Spleen (tissue), 11 donors: ENCODE measurements at regions not wholly inside any gene's neighbourhood (a gene's known extent, or its start where the extent isn't known, plus 50 kb on each side); places are given as distances from the start of the nearest gene placed in this dataset.

Source experiments
- DNase-seq: peaks from one replicate; pipeline ENCODE4 v3.0.0-alpha.2; 2020
- H3K27ac ChIP-seq, 8 donors: fragments of 200-600 bp; sonication (generic) in 7 of 8; 1 replicate in 4 of 8; 2 replicates in 4 of 8; pipeline versions ENCODE4 v1.5.0 to v1.8.0; 2016 to 2021; ENCODE audit warnings: inconsistent platforms in 4 of 8, mild to moderate bottlenecking in 4 of 8, moderate library complexity in 1 of 8
- H3K27me3 ChIP-seq, 7 donors: fragments of 200-600 bp; sonication (generic) in 6 of 7; replicated peaks in 1 of 7; 1 replicate in 4 of 7; 2 replicates in 3 of 7; pipeline versions ENCODE4 v1.5.0 to v1.8.0; 2016 to 2021; ENCODE audit warnings: inconsistent platforms in 3 of 7, mild to moderate bottlenecking in 1 of 7
- H3K36me3 ChIP-seq, 6 donors: fragments of 200-600 bp; sonication (generic) in 5 of 6; 1 replicate in 4 of 6; 2 replicates in 2 of 6; pipeline versions ENCODE4 v1.5.0 to v1.8.0; 2016 to 2021; ENCODE audit warnings: inconsistent platforms in 2 of 6
- H3K4me1 ChIP-seq, 6 donors: fragments of 200-600 bp; sonication (generic) in 5 of 6; 1 replicate in 3 of 6; 2 replicates in 3 of 6; pipeline versions ENCODE4 v1.5.0 to v1.8.0; 2016 to 2021; ENCODE audit warnings: inconsistent platforms in 3 of 6
- H3K4me3 ChIP-seq, 8 donors: fragments of 200-600 bp; sonication (generic) in 7 of 8; 1 replicate in 4 of 8; 2 replicates in 4 of 8; pipeline versions ENCODE4 v1.5.0 to v1.8.0; 2016 to 2021; ENCODE audit warnings: inconsistent platforms in 4 of 8, mild to moderate bottlenecking in 4 of 8, moderate library complexity in 2 of 8
- H3K9me3 ChIP-seq, 8 donors: fragments of 200-600 bp; sonication (generic) in 7 of 8; 1 replicate in 4 of 8; 2 replicates in 4 of 8; pipeline versions ENCODE4 v1.5.0 to v1.8.0; 2016 to 2021; ENCODE audit warnings: inconsistent platforms in 4 of 8
- CTCF ChIP-seq, 11 experiments: fragments of 200-600 bp in 7 of 11; fragments of 450-650 bp in 4 of 11; sonication (generic) in 4 of 11; IDR thresholded peaks in 8 of 11; conservative IDR thresholded peaks in 3 of 11; 1 replicate in 7 of 11; 2 replicates in 4 of 11; pipeline versions ENCODE4 v1.4.0 to v1.8.0; 2016 to 2021; ENCODE audit warnings: antibody characterized with exemption in 11 of 11, inconsistent platforms in 4 of 11, mild to moderate bottlenecking in 1 of 11
- POLR2A ChIP-seq, 3 donors: fragments of 450-650 bp; IDR thresholded peaks; one replicate each; pipeline ENCODE4 v1.5.1; 2017; ENCODE audit warnings: antibody characterized with exemption in 3 of 3, mild to moderate bottlenecking in 1 of 3
- POLR2AphosphoS5 ChIP-seq, 3 donors: sonication (generic); formaldehyde crosslinking; IDR thresholded peaks; one replicate each; pipeline ENCODE4 v1.5.1; 2017; ENCODE audit warnings: antibody characterized with exemption in 3 of 3
- WGBS, 5 donors: extraction: QIAGEN DNeasy Blood & Tissue Kit in 3 of 5; methylation state at CpG; one replicate each; pipeline versions ENCODE4 v1.1.5 to v1.1.7; 2013 to 2018; 5-methylcytosine and 5-hydroxymethylcytosine counted together
- intact Hi-C: fragments of 100-400 bp; cut with DNase I; formaldehyde crosslinking; loops from one replicate; pipeline ENCODE4 v1.15.0; 2023; ENCODE audit warnings: low total_unique reads
- donor health status: healthy with polysubstance abuse.
- donor health status: DM: no; HTN: no; CAD: no; lungs with moderate emphysema.
- donor health status: DM: no; HTN: no; CAD: no.
- donor health status: Bipolar disorder and iron deficiency.
- donor health status: healthy.
- donor health status: DM: no; HTN: no; CAD: no.
- donor health status: DM: yes; HTN: yes; CAD: no.

- WGBS, 5 donors = 62 to 74% (median 69%) methylated on average over 3 of the region's 3 CpGs
- Histone ChIP-seq H3K4me3 (no peak overlapping the region), H3K36me3 (no peaks in the 10 kb centered on the region), H3K27ac (no peak overlapping the region), H3K27me3 (no peaks in the 10 kb centered on the region), H3K9me3 (peaks cover 0 to 56% (median 24%) of the 10 kb centered on the region in 8 donors), H3K4me1 (no peaks in the 10 kb centered on the region)
- intact Hi-C loops = no loop called here
- DNase-seq = no peak
- TF ChIP-seq POLR2A (IDR thresholded peaks at IDR 0.05) (no peak), CTCF (IDR thresholded peaks at IDR 0.05 in 8 of 11, conservative IDR thresholded peaks at IDR 0.05 in 3 of 11) (no peak), POLR2AphosphoS5 (IDR thresholded peaks at IDR 0.05) (no peak)
These were observed 205.9 kb downstream of the CBLN1 start for GRCh38 chr16:49075709-49076108.

- TF ChIP-seq POLR2A (IDR thresholded peaks at IDR 0.05) (no peak), CTCF (IDR thresholded peaks at IDR 0.05 in 8 of 11, conservative IDR thresholded peaks at IDR 0.05 in 3 of 11) (no peak), POLR2AphosphoS5 (IDR thresholded peaks at IDR 0.05) (no peak)
- Histone ChIP-seq H3K4me3 (no peak overlapping the region), H3K36me3 (no peaks in the 10 kb centered on the region), H3K27ac (no peak overlapping the region), H3K4me1 (no peaks in the 10 kb centered on the region), H3K27me3 (no peaks in the 10 kb centered on the region), H3K9me3 (peaks cover 0 to 8% (median 0%) of the 10 kb centered on the region in 8 donors)
- intact Hi-C loops = no loop called here
- 83 to 86% (median 84%) methylated on average over 5 of the region's 5 CpGs for WGBS, 5 donors
- DNase-seq = no peak
These were observed 213.4 kb downstream of the CBLN1 start for GRCh38 chr16:49068224-49068623.

- no peaks in the 10 kb centered on the region for H3K27me3 ChIP-seq
- DNase-seq = no peak
- 65 to 76% (median 71%) methylated on average over 4 of the region's 4 CpGs for WGBS, 5 donors
- H3K9me3 ChIP-seq = peaks cover 0 to 8% (median 0%) of the 10 kb centered on the region in 8 donors
- intact Hi-C loops = no loop called here
- H3K27ac ChIP-seq = no peak overlapping the region
- no peak overlapping the region for H3K4me3 ChIP-seq
- no peaks in the 10 kb centered on the region for H3K4me1 ChIP-seq
- no peak for TF ChIP-seq POLR2AphosphoS5 (IDR thresholded peaks at IDR 0.05)
- TF ChIP-seq POLR2A (IDR thresholded peaks at IDR 0.05) = no peak
- no peak for TF ChIP-seq CTCF (IDR thresholded peaks at IDR 0.05 in 8 of 11, conservative IDR thresholded peaks at IDR 0.05 in 3 of 11)
- H3K36me3 ChIP-seq = no peaks in the 10 kb centered on the region
These were observed 213.9 kb downstream of the CBLN1 start for GRCh38 chr16:49067776-49068175.

- Histone ChIP-seq H3K9me3 (no peaks in the 10 kb centered on the region), H3K27me3 (no peaks in the 10 kb centered on the region), H3K4me3 (no peak overlapping the region), H3K4me1 (no peaks in the 10 kb centered on the region), H3K36me3 (no peaks in the 10 kb centered on the region), H3K27ac (no peak overlapping the region)
- intact Hi-C loops = no loop called here
- no peak for TF ChIP-seq POLR2AphosphoS5 (IDR thresholded peaks at IDR 0.05)
- 72 to 89% (median 83%) methylated on average over 3 of the region's 3 CpGs for WGBS, 5 donors
- DNase-seq = no peak
These were observed 220.4 kb downstream of the CBLN1 start for GRCh38 chr16:49061137-49061714.

GRCh38 chr16:49060728-49061127 is 220.9 kb downstream of the CBLN1 start:
- H3K27me3 ChIP-seq = no peaks in the 10 kb centered on the region
- H3K27ac ChIP-seq = no peak overlapping the region
- DNase-seq = no peak
- no peaks in the 10 kb centered on the region for H3K9me3 ChIP-seq
- WGBS, 5 donors = 31 to 41% (median 38%) methylated on average over 2 of the region's 2 CpGs
- TF ChIP-seq POLR2AphosphoS5 (IDR thresholded peaks at IDR 0.05) (no peak), POLR2A (IDR thresholded peaks at IDR 0.05) (no peak), CTCF (IDR thresholded peaks at IDR 0.05 in 8 of 11, conservative IDR thresholded peaks at IDR 0.05 in 3 of 11) (no peak)
- no peaks in the 10 kb centered on the region for H3K36me3 ChIP-seq
- intact Hi-C loops = no loop called here
- H3K4me1 ChIP-seq = no peaks in the 10 kb centered on the region
- no peak overlapping the region for H3K4me3 ChIP-seq
